Activated CD8-positive, alpha-beta T cell treated with anti-CD3 and anti-CD28 coated beads for 36 hours (primary cell): ENCODE measurements at regions not wholly inside any gene's neighbourhood (a gene's known extent, or its start where the extent isn't known, plus 50 kb on each side); places are given as distances from the start of the nearest gene placed in this dataset.
"Not testable (repeated sequence)": the region's sequence is repeated elsewhere in the genome, so short reads cannot be mapped to it uniquely, and the experiment has no call there.

Experiments
- ATAC-seq: fragments of 200-7000 bp; cut with Tn5 transposase; one replicate; pipeline ENCODE4 v1.10.0; 2021; ENCODE audit warnings: mild to moderate bottlenecking, moderate library complexity
- CTCF ChIA-PET: fragments of 350-600 bp; sonication (Branson Sonifier 250); formaldehyde crosslinking; loops from one replicate; lab custom pipeline; 2021; ENCODE audit warnings: antibody characterized with exemption; lab: Charles Lee
- POLR2A ChIA-PET: fragments of 350-600 bp; sonication (Branson Sonifier 250); formaldehyde crosslinking; loops from one replicate; lab custom pipeline; 2021; ENCODE audit warnings: antibody characterized with exemption; lab: Charles Lee
- DNase-seq: peaks from one replicate; pipeline ENCODE4 v3.0.0-alpha.2; 2020
- H3K27ac Mint-ChIP-seq: one replicate; pipeline ENCODE4 v1.8.0; 2021; ENCODE audit warnings: mild to moderate bottlenecking, mixed read lengths
- H3K27me3 Mint-ChIP-seq: one replicate; pipeline ENCODE4 v1.8.0; 2021; ENCODE audit warnings: mixed read lengths
- H3K36me3 Mint-ChIP-seq: one replicate; pipeline ENCODE4 v1.8.0; 2021; ENCODE audit warnings: low read depth, mixed read lengths
- H3K4me1 Mint-ChIP-seq: one replicate; pipeline ENCODE4 v1.8.0; 2021; ENCODE audit warnings: low read depth, mixed read lengths
- H3K4me3 Mint-ChIP-seq: one replicate; pipeline ENCODE4 v1.8.0; 2021; ENCODE audit warnings: mild to moderate bottlenecking, moderate library complexity, mixed read lengths
- H3K9me3 Mint-ChIP-seq: one replicate; pipeline ENCODE4 v1.8.0; 2021; ENCODE audit warnings: mixed read lengths
- CTCF ChIP-seq: fragments of 200-600 bp; IDR thresholded peaks from one replicate; pipeline ENCODE4 v1.8.0; 2022; ENCODE audit warnings: antibody characterized with exemption, mild to moderate bottlenecking
- intact Hi-C: fragments of 100-400 bp; cut with micrococcal nuclease; formaldehyde crosslinking; loops from one replicate; pipeline ENCODE4 v1.10.0; 2022

DNA sequence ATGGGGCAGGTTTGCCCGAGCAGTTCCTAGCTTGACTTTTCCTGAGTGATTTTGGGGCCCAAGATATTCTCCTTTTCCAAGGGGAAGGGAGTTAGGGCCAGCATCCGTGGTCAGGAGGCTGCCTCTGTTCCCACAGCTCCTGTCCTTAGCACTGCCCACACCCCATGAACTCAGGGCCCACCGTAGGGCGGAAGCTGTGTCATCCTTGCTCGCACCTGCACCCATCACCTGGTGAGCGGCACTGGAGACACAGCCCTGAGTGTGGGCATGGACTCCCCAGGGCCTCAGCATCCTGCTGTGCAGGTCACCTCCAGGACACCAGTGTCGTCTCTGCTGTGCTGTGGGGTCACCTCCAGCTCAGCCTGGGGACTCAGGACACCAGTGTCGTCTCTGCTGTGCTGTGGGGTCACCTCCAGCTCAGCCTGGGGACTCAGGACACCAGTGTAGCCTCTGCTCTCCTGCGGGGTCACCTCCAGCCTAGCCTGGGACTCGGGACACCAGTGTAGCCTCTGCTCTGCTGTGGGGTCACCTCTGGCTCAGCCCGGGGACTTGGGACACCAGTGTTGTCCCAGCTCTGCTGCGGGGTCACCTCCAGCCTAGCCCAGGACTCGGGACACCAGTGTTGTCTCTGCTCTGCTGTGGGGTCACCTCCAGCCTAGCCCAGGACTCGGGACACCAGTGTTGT, 322.9 kb downstream of the ADGRD1 start:
- no peak for ATAC-seq
- no peak overlapping the region for H3K27ac Mint-ChIP-seq
- H3K4me1 Mint-ChIP-seq, result no peaks in the 10 kb centered on the region
- no peak for DNase-seq
- intact Hi-C loops, result no loop called here
- no peaks in the 10 kb centered on the region for H3K36me3 Mint-ChIP-seq
- CTCF ChIA-PET, result no interaction called here
- no peak for TF ChIP-seq CTCF
- POLR2A ChIA-PET, result no interaction called here
- H3K9me3 Mint-ChIP-seq, result no peaks in the 10 kb centered on the region
- H3K4me3 Mint-ChIP-seq, result no peak overlapping the region
- no peaks in the 10 kb centered on the region for H3K27me3 Mint-ChIP-seq

DNA sequence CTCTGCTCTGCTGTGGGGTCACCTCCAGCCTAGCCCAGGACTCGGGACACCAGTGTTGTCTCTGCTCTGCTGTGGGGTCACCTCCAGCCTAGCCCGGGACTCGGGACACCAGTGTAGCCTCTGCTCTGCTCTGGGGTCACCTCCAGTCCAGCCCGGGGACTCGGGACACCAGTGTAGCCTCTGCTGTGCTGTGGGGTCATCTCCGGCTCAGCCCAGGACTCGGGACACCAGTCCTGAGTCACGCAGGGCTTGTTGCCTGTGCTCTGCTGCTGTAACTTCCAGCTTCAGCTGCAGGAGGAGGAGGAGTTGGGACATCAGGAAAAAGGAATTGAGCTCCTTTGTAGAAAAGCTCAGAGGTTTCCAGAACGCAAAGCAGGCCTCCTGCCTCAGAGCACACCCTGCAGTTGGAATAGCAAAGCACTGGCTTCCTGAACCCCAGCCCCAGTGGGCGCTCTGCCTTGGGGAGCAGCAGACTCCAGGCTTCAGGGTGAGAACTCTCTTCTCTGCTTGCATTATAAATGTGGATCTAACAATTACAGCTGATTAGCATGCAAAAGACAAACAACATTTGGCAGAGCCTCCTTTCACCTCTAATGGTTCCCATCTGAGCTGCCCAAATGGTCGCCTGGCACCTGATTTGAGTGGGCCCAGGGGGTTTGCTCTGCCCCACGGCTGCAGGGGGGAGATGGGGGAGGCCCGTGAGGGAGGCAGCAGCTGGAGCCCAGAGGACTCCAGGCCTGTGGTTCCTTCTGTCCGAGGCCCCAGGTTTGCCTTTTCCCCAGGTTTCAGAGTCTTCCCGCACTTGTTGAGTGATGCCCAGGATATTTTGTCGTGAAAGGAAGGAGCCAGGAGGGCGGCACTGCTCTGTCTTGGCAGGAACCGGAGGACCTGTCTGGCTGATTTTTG, 323.7 kb downstream of the ADGRD1 start:
- H3K27ac Mint-ChIP-seq, DNase-seq, ATAC-seq, H3K4me3 Mint-ChIP-seq, H3K36me3 Mint-ChIP-seq, POLR2A ChIA-PET, H3K27me3 Mint-ChIP-seq, H3K9me3 Mint-ChIP-seq, H3K4me1 Mint-ChIP-seq, CTCF ChIA-PET, intact Hi-C loops: not testable (repeated sequence)

- H3K9me3 Mint-ChIP-seq, H3K36me3 Mint-ChIP-seq, CTCF ChIA-PET, H3K4me1 Mint-ChIP-seq, ATAC-seq, DNase-seq, intact Hi-C loops, H3K27ac Mint-ChIP-seq, H3K4me3 Mint-ChIP-seq, H3K27me3 Mint-ChIP-seq, POLR2A ChIA-PET: not testable (repeated sequence)
Observed at GRCh38 chr12:131278451-131279115, 324.9 kb downstream of the ADGRD1 start.

DNA sequence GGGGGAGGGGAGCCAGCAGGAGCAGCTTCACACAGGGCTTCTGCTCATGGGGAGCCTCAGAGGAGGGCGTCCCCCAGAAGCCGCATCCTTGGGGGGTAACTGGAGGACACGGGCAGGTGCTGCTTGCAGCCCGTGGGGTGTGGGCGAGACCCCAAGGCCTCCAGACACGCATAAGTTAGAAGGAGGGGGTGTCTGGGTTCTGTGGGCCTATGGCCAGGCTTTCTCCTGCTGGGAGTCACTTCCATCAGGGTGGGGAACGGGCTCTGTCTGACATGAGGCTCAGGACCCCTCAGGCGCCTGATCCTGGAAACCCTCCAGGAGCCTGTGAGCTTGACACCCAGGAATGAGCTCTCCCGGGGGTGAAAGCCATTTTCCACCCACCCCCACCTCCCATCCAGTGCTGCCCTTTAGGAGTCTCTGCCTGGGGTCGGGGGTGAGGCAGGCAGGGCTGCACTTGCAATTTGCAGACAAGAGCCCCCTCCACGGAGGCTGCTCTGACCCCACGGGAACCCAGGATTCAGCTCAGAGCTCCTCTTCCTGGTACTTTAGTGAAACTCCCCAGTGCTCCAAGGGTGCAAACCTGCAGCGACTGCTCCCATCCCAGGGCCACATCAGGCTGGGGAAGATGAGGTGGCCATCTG, 325.7 kb downstream of the ADGRD1 start:
- Mint-ChIP-seq H3K27me3 (no peaks in the 10 kb centered on the region), H3K9me3 (no peaks in the 10 kb centered on the region), H3K4me1 (no peaks in the 10 kb centered on the region), H3K4me3 (no peak overlapping the region), H3K27ac (no peak overlapping the region), H3K36me3 (no peaks in the 10 kb centered on the region)
- CTCF ChIA-PET, result interaction anchor here (1.3 kb wide), 1 partner anchor 175 kb away, joined by 3 read pairs; no protein-coding TSS in a partner anchor
- intact Hi-C loops, result no loop called here
- no peak for TF ChIP-seq CTCF
- DNase-seq (no peak), ATAC-seq (no peak)
- POLR2A ChIA-PET, result no interaction called here

- no peaks in the 10 kb centered on the region for H3K36me3 Mint-ChIP-seq
- H3K27ac Mint-ChIP-seq, result no peak overlapping the region
- H3K4me1 Mint-ChIP-seq, result no peaks in the 10 kb centered on the region
- H3K9me3 Mint-ChIP-seq, result no peaks in the 10 kb centered on the region
- ChIA-PET CTCF (interaction anchor here (1.3 kb wide), 1 partner anchor 174 kb away, joined by 3 read pairs; no protein-coding TSS in a partner anchor), POLR2A (no interaction called here)
- no peak for DNase-seq
- ATAC-seq, result no peak
- no peak for TF ChIP-seq CTCF
- H3K27me3 Mint-ChIP-seq, result no peaks in the 10 kb centered on the region
- H3K4me3 Mint-ChIP-seq, result no peak overlapping the region
- intact Hi-C loops, result no loop called here
Observed at GRCh38 chr12:131280426-131280825, 326.7 kb downstream of the ADGRD1 start.
